Osteoblast (primary cell): ENCODE measurements at regions not wholly inside any gene's neighbourhood (a gene's known extent, or its start where the extent isn't known, plus 50 kb on each side); places are given as distances from the start of the nearest gene placed in this dataset.

ENCODE experiments used
- DNase-seq: peaks from one replicate; pipeline ENCODE4 v3.0.0; 2011; ENCODE audit warnings: low spot score, mixed read lengths; ENCODE audit not compliant: insufficient read length; ENCODE audit errors: missing footprints
- H2AFZ ChIP-seq: 2 replicates; pipeline ENCODE4 v1.6.0; 2011; ENCODE audit warnings: mild to moderate bottlenecking, low read length
- H3K27ac ChIP-seq: 2 replicates; pipeline ENCODE4 v1.5.1; 2011; ENCODE audit warnings: mild to moderate bottlenecking, low read depth, low read length, moderate library complexity
- H3K27me3 ChIP-seq: 2 replicates; pipeline ENCODE4 v1.6.0; 2012; ENCODE audit warnings: mild to moderate bottlenecking, control low read depth, inconsistent platforms, low read length, moderate library complexity; ENCODE audit not compliant: insufficient read depth
- H3K36me3 ChIP-seq: 2 replicates; pipeline ENCODE4 v1.5.1; 2011; ENCODE audit warnings: mild to moderate bottlenecking, low read length, control low read depth, moderate library complexity; ENCODE audit not compliant: insufficient read depth
- H3K4me1 ChIP-seq: 2 replicates; pipeline ENCODE4 v1.5.1; 2011; ENCODE audit warnings: mild to moderate bottlenecking, low read length, control low read depth, moderate library complexity; ENCODE audit not compliant: insufficient read depth
- H3K4me2 ChIP-seq: 2 replicates; pipeline ENCODE4 v1.6.0; 2011; ENCODE audit warnings: mild to moderate bottlenecking, low read length; ENCODE audit not compliant: insufficient read depth
- H3K4me3 ChIP-seq: fragments of 200-600 bp; sonication (generic); 3 replicates; pipeline ENCODE4 v1.5.1; 2012; ENCODE audit warnings: mild to moderate bottlenecking, low read length, inconsistent platforms; ENCODE audit not compliant: insufficient read depth
- H3K79me2 ChIP-seq: 2 replicates; pipeline ENCODE4 v1.6.0; 2012; ENCODE audit warnings: mild to moderate bottlenecking, low read length, control low read depth, inconsistent platforms; ENCODE audit not compliant: insufficient read depth
- H3K9me3 ChIP-seq: 2 replicates; pipeline ENCODE4 v1.5.1; 2011; ENCODE audit warnings: low read depth, low read length, control low read depth
- H4K20me1 ChIP-seq: 2 replicates; pipeline ENCODE4 v1.6.0; 2012; ENCODE audit warnings: mild to moderate bottlenecking, low read length, control low read depth; ENCODE audit not compliant: insufficient read depth
- CTCF ChIP-seq: IDR thresholded peaks from 2 replicates; pipeline ENCODE4 v1.5.1; 2011; ENCODE audit warnings: mild to moderate bottlenecking, low read depth, low read length, moderate library complexity; ENCODE audit errors: extremely low read depth

GRCh38 chr1:90802622-90803021 lies 85.5 kb upstream of the BARHL2 start:
- Histone ChIP-seq H3K79me2 (no peaks in the 10 kb centered on the region), H4K20me1 (no peaks in the 10 kb centered on the region), H3K27me3 (no peaks in the 10 kb centered on the region), H3K4me2 (no peak overlapping the region), H3K4me1 (no peaks in the 10 kb centered on the region), H3K9me3 (no peaks in the 10 kb centered on the region), H3K4me3 (no peak overlapping the region), H3K27ac (no peak overlapping the region), H2AFZ (no peak overlapping the region), H3K36me3 (no peaks in the 10 kb centered on the region)
- DNase-seq, result no peak
- no peak for TF ChIP-seq CTCF

- H3K36me3 ChIP-seq, result no peaks in the 10 kb centered on the region
- TF ChIP-seq CTCF, result no peak
- H3K27ac ChIP-seq, result no peak overlapping the region
- H3K9me3 ChIP-seq, result no peaks in the 10 kb centered on the region
- no peaks in the 10 kb centered on the region for H3K4me1 ChIP-seq
- DNase-seq, result no peak
- no peak overlapping the region for H2AFZ ChIP-seq
- peaks cover 2% of the 10 kb centered on the region for H3K27me3 ChIP-seq
- H3K4me3 ChIP-seq, result no peak overlapping the region
- H3K4me2 ChIP-seq, result no peak overlapping the region
- no peaks in the 10 kb centered on the region for H3K79me2 ChIP-seq
- H4K20me1 ChIP-seq, result no peaks in the 10 kb centered on the region
Measured at GRCh38 chr1:90800012-90800717, 83.1 kb upstream of the BARHL2 start.

GRCh38 chr1:90799326-90799725 lies 82.2 kb upstream of the BARHL2 start:
- Histone ChIP-seq H3K27ac (no peak overlapping the region), H3K4me3 (no peak overlapping the region), H3K4me2 (no peak overlapping the region), H3K4me1 (no peaks in the 10 kb centered on the region), H3K27me3 (peaks cover 2% of the 10 kb centered on the region), H3K79me2 (no peaks in the 10 kb centered on the region), H3K36me3 (no peaks in the 10 kb centered on the region), H2AFZ (no peak overlapping the region), H3K9me3 (no peaks in the 10 kb centered on the region), H4K20me1 (no peaks in the 10 kb centered on the region)
- no peak for TF ChIP-seq CTCF
- DNase-seq, result no peak

GRCh38 chr1:90798883-90799282 lies 81.8 kb upstream of the BARHL2 start:
- no peak for TF ChIP-seq CTCF
- Histone ChIP-seq H4K20me1 (no peaks in the 10 kb centered on the region), H3K27me3 (peaks cover 2% of the 10 kb centered on the region), H3K79me2 (no peaks in the 10 kb centered on the region), H3K27ac (no peak overlapping the region), H3K36me3 (no peaks in the 10 kb centered on the region), H3K9me3 (no peaks in the 10 kb centered on the region), H2AFZ (no peak overlapping the region), H3K4me2 (no peak overlapping the region), H3K4me3 (no peak overlapping the region), H3K4me1 (no peaks in the 10 kb centered on the region)
- no peak for DNase-seq
